Naive thymus-derived CD4-positive, alpha-beta T cell (primary cell): ENCODE measurements at regions not wholly inside any gene's neighbourhood (a gene's known extent, or its start where the extent isn't known, plus 50 kb on each side); places are given as distances from the start of the nearest gene placed in this dataset.

Source experiments
- ATAC-seq: fragments of 150-1000 bp; cut with Tn5 transposase; 2 replicates; pipeline ENCODE4 v1.10.0; 2021; ENCODE audit warnings: mild to moderate bottlenecking, moderate library complexity
- CTCF ChIA-PET: fragments of 350-600 bp; sonication (Branson Sonifier 250); formaldehyde crosslinking; loops from one replicate; lab custom pipeline; 2021; ENCODE audit warnings: antibody characterized with exemption; lab: Charles Lee
- POLR2A ChIA-PET: fragments of 350-600 bp; sonication (Branson Sonifier 250); formaldehyde crosslinking; loops from one replicate; lab custom pipeline; 2021; ENCODE audit warnings: antibody characterized with exemption, inconsistent platforms; lab: Charles Lee
- DNase-seq, 9 donors: peaks; one replicate each; pipeline versions ENCODE4 v3.0.0 to v3.0.0-alpha.2; 2020 to 2022; ENCODE audit warnings: mixed read lengths in 1 of 9
- H3K27ac ChIP-seq: one replicate; pipeline ENCODE4 v1.7.0; 2013; ENCODE audit warnings: mild to moderate bottlenecking, low read depth, low read length, moderate library complexity
- H3K27me3 ChIP-seq, 2 donors: one replicate each; pipeline ENCODE4 v1.7.0; 2013; ENCODE audit warnings: low read length in 2 of 2, mild to moderate bottlenecking in 2 of 2, moderate library complexity in 2 of 2; ENCODE audit not compliant: control insufficient read depth in 2 of 2, insufficient read depth in 2 of 2
- H3K36me3 ChIP-seq, 3 experiments: 1 replicate in 2 of 3; 2 replicates in 1 of 3; pipeline ENCODE4 v1.7.0; 2013; ENCODE audit warnings: low read length in 3 of 3, mild to moderate bottlenecking in 3 of 3, moderate library complexity in 1 of 3; ENCODE audit not compliant: insufficient read depth in 3 of 3, control insufficient read depth in 2 of 3
- H3K4me1 ChIP-seq, 2 donors: one replicate each; pipeline ENCODE4 v1.7.0; 2013; ENCODE audit warnings: low read length in 2 of 2, mild to moderate bottlenecking in 2 of 2, moderate library complexity in 1 of 2; ENCODE audit not compliant: control insufficient read depth in 2 of 2, insufficient read depth in 2 of 2
- H3K4me3 ChIP-seq: 2 replicates; pipeline ENCODE4 v1.7.0; 2013; ENCODE audit warnings: mild to moderate bottlenecking, low read length
- H3K9me3 ChIP-seq, 3 experiments: 1 replicate in 2 of 3; 2 replicates in 1 of 3; pipeline ENCODE4 v1.7.0; 2013; ENCODE audit warnings: low read length in 3 of 3; ENCODE audit not compliant: control insufficient read depth in 2 of 3
- H3K27ac Mint-ChIP-seq, 9 donors: one replicate each; pipeline ENCODE4 v1.8.0; 2020 to 2022; ENCODE audit warnings: mixed read lengths in 9 of 9, mild to moderate bottlenecking in 8 of 9, moderate library complexity in 5 of 9, inconsistent platforms in 2 of 9
- H3K27me3 Mint-ChIP-seq, 5 donors: one replicate each; pipeline ENCODE4 v1.8.0; 2021 to 2022; ENCODE audit warnings: mixed read lengths in 5 of 5, mild to moderate bottlenecking in 1 of 5
- H3K36me3 Mint-ChIP-seq, 5 donors: one replicate each; pipeline ENCODE4 v1.8.0; 2020 to 2022; ENCODE audit warnings: mixed read lengths in 5 of 5, mild to moderate bottlenecking in 3 of 5, inconsistent platforms in 1 of 5
- H3K4me1 Mint-ChIP-seq, 7 donors: one replicate each; pipeline ENCODE4 v1.8.0; 2020 to 2022; ENCODE audit warnings: mixed read lengths in 7 of 7, mild to moderate bottlenecking in 3 of 7, inconsistent platforms in 1 of 7
- H3K4me3 Mint-ChIP-seq, 10 donors: one replicate each; pipeline ENCODE4 v1.8.0; 2020 to 2022; ENCODE audit warnings: mild to moderate bottlenecking in 10 of 10, mixed read lengths in 10 of 10, moderate library complexity in 6 of 10, inconsistent platforms in 2 of 10
- H3K9me3 Mint-ChIP-seq, 11 donors: one replicate each; pipeline ENCODE4 v1.8.0; 2020 to 2022; ENCODE audit warnings: mixed read lengths in 11 of 11, mild to moderate bottlenecking in 4 of 11, inconsistent platforms in 1 of 11, moderate library complexity in 1 of 11
- intact Hi-C, 2 donors: fragments of 100-400 bp; cut with micrococcal nuclease; formaldehyde crosslinking; loops; one replicate each; pipeline ENCODE4 v1.15.1; 2023

- Histone ChIP-seq H3K27ac (no peak overlapping the region), H3K27me3 (no peaks in the 10 kb centered on the region), H3K4me1 (no peaks in the 10 kb centered on the region), H3K36me3 (no peaks in the 10 kb centered on the region), H3K9me3 (peaks cover 0 to 11% (median 0%) of the 10 kb centered on the region in 3 experiments), H3K4me3 (no peak overlapping the region)
- Mint-ChIP-seq H3K4me3 (no peak overlapping the region), H3K27ac (no peak overlapping the region), H3K4me1 (no peaks in the 10 kb centered on the region), H3K27me3 (no peaks in the 10 kb centered on the region), H3K36me3 (peaks cover 0 to 5% (median 0%) of the 10 kb centered on the region in 5 donors), H3K9me3 (peaks cover 2 to 19% (median 9%) of the 10 kb centered on the region in 11 donors)
- CTCF ChIA-PET, result no interaction called here
- ATAC-seq (no peak), DNase-seq (no peak)
- POLR2A ChIA-PET, result no interaction called here
- intact Hi-C loops, result no loop called here
These were observed 1412.6 kb upstream of the CDH9 start for GRCh38 chr5:28450997-28451396.

- H3K36me3 Mint-ChIP-seq, result peaks cover 0 to 5% (median 0%) of the 10 kb centered on the region in 5 donors
- Histone ChIP-seq H3K9me3 (peaks cover 0 to 7% (median 0%) of the 10 kb centered on the region in 3 experiments), H3K27ac (no peak overlapping the region), H3K36me3 (no peaks in the 10 kb centered on the region), H3K27me3 (no peaks in the 10 kb centered on the region), H3K4me1 (no peaks in the 10 kb centered on the region), H3K4me3 (no peak overlapping the region)
- H3K9me3 Mint-ChIP-seq, result peaks cover 5 to 30% (median 11%) of the 10 kb centered on the region in 11 donors
- DNase-seq (no peak), ATAC-seq (no peak)
- H3K27ac Mint-ChIP-seq, result no peak overlapping the region
- no peak overlapping the region for H3K4me3 Mint-ChIP-seq
- intact Hi-C loops, result no loop called here
- no peaks in the 10 kb centered on the region for H3K27me3 Mint-ChIP-seq
- POLR2A ChIA-PET, result no interaction called here
- no peaks in the 10 kb centered on the region for H3K4me1 Mint-ChIP-seq
- CTCF ChIA-PET, result no interaction called here
These were observed 1410.4 kb upstream of the CDH9 start for GRCh38 chr5:28448791-28449190.

DNA sequence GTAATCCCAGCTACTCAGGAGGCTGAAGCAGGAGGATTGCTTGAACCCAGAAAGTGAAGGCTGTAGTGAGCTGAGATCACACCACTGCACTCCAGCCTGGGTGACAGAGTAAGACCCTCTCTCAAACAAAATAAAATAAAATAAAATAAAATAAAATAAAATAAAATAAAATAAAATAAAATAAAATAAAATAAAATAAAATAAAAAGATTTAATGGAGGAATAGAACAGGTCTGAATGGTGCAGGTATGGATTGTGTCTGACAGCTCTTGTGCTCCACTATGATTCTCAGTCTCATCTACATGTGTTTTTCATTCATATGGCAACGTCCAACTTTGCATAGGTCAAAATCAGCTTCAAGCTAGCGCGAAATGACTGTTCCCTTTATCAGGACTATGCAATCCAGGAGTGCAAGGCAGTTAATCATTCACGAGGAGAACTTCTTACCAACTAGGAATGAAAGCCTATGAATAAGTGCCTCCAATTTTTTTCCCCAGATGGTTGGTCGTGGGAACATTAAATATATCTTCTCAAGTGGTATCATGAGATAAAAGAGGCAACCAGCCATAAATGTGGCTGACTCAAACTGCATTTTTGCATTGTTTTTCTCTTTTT lies 1392.3 kb upstream of the CDH9 start:
- Mint-ChIP-seq H3K27me3 (no peaks in the 10 kb centered on the region), H3K4me3 (no peak overlapping the region), H3K27ac (no peak overlapping the region), H3K4me1 (no peaks in the 10 kb centered on the region), H3K36me3 (peaks cover 0 to 4% (median 0%) of the 10 kb centered on the region in 5 donors), H3K9me3 (peaks cover 0 to 42% (median 19%) of the 10 kb centered on the region in 11 donors)
- Histone ChIP-seq H3K27ac (no peak overlapping the region), H3K9me3 (no peaks in the 10 kb centered on the region), H3K27me3 (no peaks in the 10 kb centered on the region), H3K4me3 (no peak overlapping the region), H3K4me1 (no peaks in the 10 kb centered on the region), H3K36me3 (no peaks in the 10 kb centered on the region)
- ChIA-PET POLR2A (no interaction called here), CTCF (no interaction called here)
- intact Hi-C loops, result no loop called here
- no peak for DNase-seq
- ATAC-seq, result no peak

DNA sequence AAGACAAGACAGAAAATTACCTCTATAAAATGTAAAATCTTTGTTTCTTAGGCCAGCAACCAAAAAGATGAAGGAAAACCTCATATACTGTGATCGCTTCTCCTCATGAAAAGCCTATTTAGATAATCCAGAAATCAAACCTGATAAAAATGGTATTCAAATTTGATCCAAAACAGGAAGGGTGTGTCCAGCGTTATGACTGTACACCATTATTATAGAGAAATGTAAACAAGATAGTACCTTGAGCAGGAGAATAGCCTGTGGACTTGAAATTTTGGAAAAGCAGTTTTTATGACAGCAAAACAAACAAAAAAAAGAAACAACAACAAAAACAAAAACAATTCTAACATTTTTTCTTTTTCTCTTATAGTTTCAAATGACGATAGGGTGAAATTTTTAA lies 1382.8 kb upstream of the CDH9 start:
- ChIA-PET CTCF (interaction anchor here (0.6 kb wide), 1 partner anchor 117 kb away, joined by 3 read pairs; no protein-coding TSS in a partner anchor), POLR2A (no interaction called here)
- no peaks in the 10 kb centered on the region for H3K36me3 ChIP-seq
- H3K4me3 ChIP-seq, result no peak overlapping the region
- H3K27me3 ChIP-seq, result no peaks in the 10 kb centered on the region
- Mint-ChIP-seq H3K27ac (no peak overlapping the region), H3K4me3 (no peak overlapping the region), H3K9me3 (peaks cover 4 to 36% (median 12%) of the 10 kb centered on the region in 11 donors), H3K27me3 (no peaks in the 10 kb centered on the region), H3K36me3 (peaks cover 0 to 3% (median 0%) of the 10 kb centered on the region in 5 donors), H3K4me1 (no peaks in the 10 kb centered on the region)
- intact Hi-C loops, result no loop called here
- no peak for ATAC-seq
- no peak overlapping the region for H3K27ac ChIP-seq
- no peak for DNase-seq
- no peaks in the 10 kb centered on the region for H3K4me1 ChIP-seq
- H3K9me3 ChIP-seq, result no peaks in the 10 kb centered on the region

DNA sequence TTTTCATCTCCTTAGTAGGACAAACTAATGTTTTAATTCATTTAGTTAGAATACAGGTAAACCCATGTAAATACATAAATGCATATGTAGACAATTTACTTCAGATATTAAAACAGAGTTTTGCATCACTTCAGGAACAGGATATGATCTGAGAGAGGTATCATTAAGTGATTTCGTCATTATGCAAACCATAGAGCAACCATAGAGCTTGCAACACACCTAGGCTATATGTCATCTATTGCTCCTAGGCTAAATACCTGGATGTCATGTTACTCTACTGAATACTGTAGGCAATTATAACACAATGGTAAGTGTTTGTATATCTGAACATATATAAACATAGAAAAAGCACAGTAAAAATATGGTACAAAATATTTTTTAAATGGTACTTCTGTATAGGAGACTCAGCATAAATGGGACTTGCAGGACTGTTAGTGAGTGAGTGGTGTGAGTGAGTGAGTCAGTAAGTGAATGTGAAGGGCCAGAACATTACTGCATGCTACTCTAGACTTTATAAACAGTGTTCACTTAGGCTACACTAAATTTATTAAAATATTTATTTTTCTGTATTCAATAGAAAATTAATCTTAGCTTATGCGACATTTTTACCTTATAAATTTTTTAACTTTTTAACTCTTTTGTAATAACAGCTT lies 1377.5 kb upstream of the CDH9 start:
- Mint-ChIP-seq H3K36me3 (no peaks in the 10 kb centered on the region), H3K4me1 (no peaks in the 10 kb centered on the region), H3K27ac (no peak overlapping the region), H3K27me3 (no peaks in the 10 kb centered on the region), H3K4me3 (no peak overlapping the region), H3K9me3 (peaks cover 0 to 37% (median 5%) of the 10 kb centered on the region in 11 donors)
- ChIA-PET CTCF (no interaction called here), POLR2A (no interaction called here)
- Histone ChIP-seq H3K9me3 (no peaks in the 10 kb centered on the region), H3K4me1 (no peaks in the 10 kb centered on the region), H3K27ac (no peak overlapping the region), H3K27me3 (no peaks in the 10 kb centered on the region), H3K36me3 (no peaks in the 10 kb centered on the region), H3K4me3 (no peak overlapping the region)
- intact Hi-C loops, result no loop called here
- no peak for DNase-seq
- no peak for ATAC-seq

DNA sequence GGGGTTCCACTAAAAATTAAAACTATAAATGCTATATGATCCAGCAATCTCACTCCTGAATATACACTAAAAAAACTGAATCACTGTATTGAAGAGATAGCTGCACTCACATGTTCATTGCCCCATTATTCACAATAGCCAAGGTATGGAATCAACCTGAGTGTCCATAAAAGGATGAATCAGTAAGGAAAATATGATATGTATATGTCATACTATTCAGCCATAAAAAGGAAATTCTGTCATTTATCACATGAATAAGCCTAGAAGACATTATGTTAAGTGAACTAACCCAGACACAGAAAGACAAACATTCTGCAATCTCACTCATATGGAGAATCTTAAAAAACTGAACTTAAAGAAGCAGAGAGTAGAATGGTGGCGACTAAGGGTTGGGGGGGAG lies 1376.2 kb upstream of the CDH9 start:
- Histone ChIP-seq H3K27me3 (no peaks in the 10 kb centered on the region), H3K27ac (no peak overlapping the region), H3K4me1 (no peaks in the 10 kb centered on the region), H3K36me3 (no peaks in the 10 kb centered on the region), H3K4me3 (no peak overlapping the region), H3K9me3 (no peaks in the 10 kb centered on the region)
- Mint-ChIP-seq H3K27me3 (no peaks in the 10 kb centered on the region), H3K9me3 (peaks cover 4 to 48% (median 9%) of the 10 kb centered on the region in 11 donors), H3K4me3 (no peak overlapping the region), H3K4me1 (no peaks in the 10 kb centered on the region), H3K36me3 (no peaks in the 10 kb centered on the region), H3K27ac (no peak overlapping the region)
- CTCF ChIA-PET, result no interaction called here
- POLR2A ChIA-PET, result no interaction called here
- ATAC-seq (no peak), DNase-seq (no peak)
- intact Hi-C loops, result no loop called here

DNA sequence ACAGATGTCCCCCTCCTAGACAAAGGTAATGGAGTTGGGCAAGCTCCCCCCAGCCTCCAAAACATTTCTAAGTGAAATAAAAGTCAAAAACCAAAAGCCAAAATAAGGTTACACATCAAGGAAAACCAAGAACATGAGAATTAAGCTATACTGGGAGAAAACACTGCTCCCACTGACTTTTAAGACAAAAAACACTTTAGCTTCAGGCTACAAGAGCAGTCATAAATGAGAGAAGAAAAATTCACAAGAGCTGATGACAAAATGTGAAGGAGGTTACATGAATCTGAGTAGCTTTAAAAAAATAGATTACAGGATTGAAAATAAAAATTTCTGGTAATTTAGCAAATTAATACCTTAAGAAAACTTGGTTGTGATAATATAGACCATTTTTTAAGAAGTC lies 1370.3 kb upstream of the CDH9 start:
- ATAC-seq (no peak), DNase-seq (no peak)
- intact Hi-C loops, result no loop called here
- H3K36me3 ChIP-seq, result no peaks in the 10 kb centered on the region
- CTCF ChIA-PET, result no interaction called here
- Mint-ChIP-seq H3K4me1 (no peaks in the 10 kb centered on the region), H3K27me3 (no peaks in the 10 kb centered on the region), H3K36me3 (no peaks in the 10 kb centered on the region), H3K9me3 (peaks cover 0 to 45% (median 9%) of the 10 kb centered on the region in 11 donors), H3K4me3 (no peak overlapping the region), H3K27ac (no peak overlapping the region)
- H3K27me3 ChIP-seq, result no peaks in the 10 kb centered on the region
- peaks cover 0 to 6% (median 0%) of the 10 kb centered on the region in 3 experiments for H3K9me3 ChIP-seq
- H3K27ac ChIP-seq, result no peak overlapping the region
- no peak overlapping the region for H3K4me3 ChIP-seq
- H3K4me1 ChIP-seq, result no peaks in the 10 kb centered on the region
- POLR2A ChIA-PET, result no interaction called here
